Uterus (tissue), 3 donors: ENCODE measurements at regions not wholly inside any gene's neighbourhood (a gene's known extent, or its start where the extent isn't known, plus 50 kb on each side); places are given as distances from the start of the nearest gene placed in this dataset.
A peak's percentile ranks its signal among the peaks of the same experiment; 100 is the strongest.

ENCODE experiments used
- DNase-seq, 2 donors: peaks; one replicate each; pipeline ENCODE4 v3.0.0-alpha.2; 2019 to 2020
- H3K27ac ChIP-seq, 2 donors: fragments of 200-600 bp; sonication (generic); 1 replicate in 1 of 2; 2 replicates in 1 of 2; pipeline ENCODE4 v1.5.1; 2016 to 2018
- H3K27me3 ChIP-seq, 2 donors: fragments of 200-600 bp; sonication (generic); one replicate each; pipeline ENCODE4 v1.5.1; 2018 to 2019; ENCODE audit warnings: control low read depth in 1 of 2
- H3K36me3 ChIP-seq, 2 donors: fragments of 200-600 bp; sonication (generic); one replicate each; pipeline ENCODE4 v1.5.1; 2019; ENCODE audit warnings: control low read depth in 1 of 2
- H3K4me1 ChIP-seq, 2 donors: fragments of 200-600 bp; sonication (generic); one replicate each; pipeline ENCODE4 v1.5.1; 2018 to 2019; ENCODE audit warnings: control low read depth in 1 of 2
- H3K4me3 ChIP-seq, 2 donors: fragments of 200-600 bp; sonication (generic); 1 replicate in 1 of 2; 2 replicates in 1 of 2; pipeline ENCODE4 v1.5.1; 2018 to 2019; ENCODE audit warnings: mild to moderate bottlenecking in 1 of 2
- H3K9me3 ChIP-seq, 2 donors: fragments of 200-600 bp; sonication (generic); one replicate each; pipeline ENCODE4 v1.5.1; 2019; ENCODE audit warnings: control low read depth in 1 of 2
- CTCF ChIP-seq, 4 experiments: fragments of 200-600 bp in 2 of 4; fragments of 450-650 bp in 2 of 4; sonication (generic) in 2 of 4; IDR thresholded peaks; one replicate each; pipeline ENCODE4 v1.5.1; 2016 to 2019; ENCODE audit warnings: antibody characterized with exemption in 4 of 4, mild to moderate bottlenecking in 2 of 4, moderate library complexity in 1 of 4
- POLR2A ChIP-seq, 2 donors: fragments of 450-650 bp; IDR thresholded peaks; one replicate each; pipeline ENCODE4 v1.6.1; 2016; ENCODE audit warnings: antibody characterized with exemption in 2 of 2, mild to moderate bottlenecking in 1 of 2, moderate library complexity in 1 of 2
- intact Hi-C: fragments of 100-400 bp; cut with DNase I; formaldehyde crosslinking; loops from one replicate; pipeline ENCODE4 v1.15.1; 2023; ENCODE audit warnings: low total_unique reads
- donor health status: DM: yes; HTN: yes; CAD: no.

- H3K4me3 ChIP-seq, result no peak overlapping the region
- no peak for TF ChIP-seq POLR2A (IDR thresholded peaks at IDR 0.05)
- no peak for TF ChIP-seq CTCF (IDR thresholded peaks at IDR 0.05)
- no peak for DNase-seq
- no peaks in the 10 kb centered on the region for H3K9me3 ChIP-seq
- no peak overlapping the region for H3K27ac ChIP-seq
- H3K36me3 ChIP-seq, result no peaks in the 10 kb centered on the region
- no peaks in the 10 kb centered on the region for H3K27me3 ChIP-seq
- no peaks in the 10 kb centered on the region for H3K4me1 ChIP-seq
- intact Hi-C loops, result no loop called here
Observed at GRCh38 chr9:135216236-135216635, 128.8 kb downstream of the OLFM1 start.

- H3K27ac ChIP-seq, result no peak overlapping the region
- H3K4me1 ChIP-seq, result no peaks in the 10 kb centered on the region
- TF ChIP-seq POLR2A (IDR thresholded peaks at IDR 0.05) (no peak), CTCF (IDR thresholded peaks at IDR 0.05) (no peak)
- intact Hi-C loops, result no loop called here
- no peak for DNase-seq
- H3K27me3 ChIP-seq, result no peaks in the 10 kb centered on the region
- no peaks in the 10 kb centered on the region for H3K9me3 ChIP-seq
- H3K4me3 ChIP-seq, result no peak overlapping the region
- H3K36me3 ChIP-seq, result no peaks in the 10 kb centered on the region
Observed at GRCh38 chr9:135216791-135217441, 129.4 kb downstream of the OLFM1 start.

- Histone ChIP-seq H3K4me1 (no peaks in the 10 kb centered on the region), H3K27me3 (no peaks in the 10 kb centered on the region), H3K27ac (no peak overlapping the region), H3K36me3 (no peaks in the 10 kb centered on the region), H3K9me3 (no peaks in the 10 kb centered on the region), H3K4me3 (no peak overlapping the region)
- intact Hi-C loops, result no loop called here
- no peak for TF ChIP-seq CTCF (IDR thresholded peaks at IDR 0.05)
- TF ChIP-seq POLR2A (IDR thresholded peaks at IDR 0.05), result no peak
- DNase-seq, result no peak
Observed at GRCh38 chr9:135217836-135218235, 130.4 kb downstream of the OLFM1 start.

GRCh38 chr9:135218331-135219225 is 131.1 kb downstream of the OLFM1 start:
- no peaks in the 10 kb centered on the region for H3K9me3 ChIP-seq
- H3K4me1 ChIP-seq, result no peaks in the 10 kb centered on the region
- peak in 1 of 2 donors; percentile 20 for DNase-seq
- H3K36me3 ChIP-seq, result no peaks in the 10 kb centered on the region
- no peak overlapping the region for H3K4me3 ChIP-seq
- intact Hi-C loops, result no loop called here
- H3K27me3 ChIP-seq, result no peaks in the 10 kb centered on the region
- H3K27ac ChIP-seq, result no peak overlapping the region
- no peak for TF ChIP-seq POLR2A (IDR thresholded peaks at IDR 0.05)
- no peak for TF ChIP-seq CTCF (IDR thresholded peaks at IDR 0.05)
